GOT3 (cell line): ENCODE measurements at regions not wholly inside any gene's neighbourhood (a gene's known extent, or its start where the extent isn't known, plus 50 kb on each side); places are given as distances from the start of the nearest gene placed in this dataset.

Source experiments
- DNase-seq: peaks from one replicate; lab custom pipeline; 2025; ENCODE audit warnings: mixed read lengths; lab: John Stamatoyannopoulos, UW

- no peak for DNase-seq
These were observed 984.3 kb downstream of the REEP3 start for GRCh38 chr10:64505501-64505900.

DNA sequence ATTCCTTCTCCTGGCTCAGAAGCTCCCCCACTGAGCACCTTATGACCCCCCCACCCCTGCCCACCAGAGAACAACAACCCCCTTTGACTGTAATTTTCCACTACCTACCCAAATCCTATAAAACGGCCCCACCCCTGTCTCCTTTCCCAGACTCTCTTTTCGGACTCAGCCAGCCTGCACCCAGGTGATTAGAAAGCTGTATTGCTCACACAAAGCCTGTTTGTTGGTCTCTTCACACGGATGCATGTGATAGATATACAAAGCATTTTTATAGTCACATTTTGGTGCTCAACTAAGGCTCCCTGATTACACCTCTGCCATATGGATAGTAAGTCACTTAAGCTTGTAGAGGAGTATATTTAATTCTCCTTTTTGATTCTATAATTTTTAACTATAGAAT is 985.8 kb downstream of the REEP3 start:
- no peak for DNase-seq

DNA sequence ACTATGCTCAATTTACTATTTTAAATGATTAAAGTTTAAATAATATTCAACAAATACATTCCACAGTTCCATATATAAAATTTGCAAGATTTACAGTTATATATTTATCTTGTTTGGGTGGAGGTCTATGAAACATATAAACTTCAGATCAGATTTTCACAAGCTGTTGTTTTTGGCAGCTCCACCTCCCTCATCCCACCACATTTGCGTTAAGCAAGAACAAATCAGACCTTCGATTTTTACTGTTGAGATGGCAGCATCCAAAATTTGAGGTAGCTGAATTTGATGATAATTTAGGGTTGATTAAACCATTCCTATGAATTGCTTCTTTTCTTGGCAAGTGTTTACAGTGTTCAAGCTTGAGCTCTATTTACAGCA is 986.4 kb downstream of the REEP3 start:
- no peak for DNase-seq

- no peak for DNase-seq
These were observed 986.9 kb downstream of the REEP3 start for GRCh38 chr10:64508029-64508661.

- no peak for DNase-seq
These were observed 994.9 kb downstream of the REEP3 start for GRCh38 chr10:64515970-64516699.

- DNase-seq, result no peak
These were observed 997.3 kb downstream of the REEP3 start for GRCh38 chr10:64518456-64518855.

DNA sequence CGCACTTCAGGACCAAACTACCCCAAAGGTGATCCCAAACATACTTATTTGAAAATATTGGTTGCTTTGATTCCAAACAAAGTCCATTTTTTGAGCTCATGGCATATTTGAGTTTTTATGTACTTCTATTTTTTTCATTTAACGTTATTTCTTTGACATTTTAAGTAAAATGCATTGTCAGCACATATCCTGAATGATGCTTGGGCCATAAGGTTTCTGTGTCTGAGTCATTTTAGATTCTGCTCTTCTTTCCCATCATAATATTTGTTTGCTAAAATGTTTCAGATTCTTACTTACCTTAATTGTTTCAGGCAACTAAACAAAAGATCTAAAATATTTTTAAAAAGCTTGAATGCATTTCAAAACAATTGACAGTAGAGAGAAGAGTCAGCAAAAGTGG is 998.2 kb downstream of the REEP3 start:
- no peak for DNase-seq

GRCh38 chr10:64519831-64520230 is 998.6 kb downstream of the REEP3 start:
- DNase-seq, result no peak

- DNase-seq, result no peak
These were observed 1002.0 kb downstream of the REEP3 start for GRCh38 chr10:64523065-64523759.

GRCh38 chr10:64528294-64529002 is 1007.2 kb downstream of the REEP3 start:
- DNase-seq, result no peak

- no peak for DNase-seq
These were observed 1007.8 kb downstream of the REEP3 start for GRCh38 chr10:64529003-64529350.

GRCh38 chr10:64534616-64535015 is 1013.4 kb downstream of the REEP3 start:
- DNase-seq, result no peak

DNA sequence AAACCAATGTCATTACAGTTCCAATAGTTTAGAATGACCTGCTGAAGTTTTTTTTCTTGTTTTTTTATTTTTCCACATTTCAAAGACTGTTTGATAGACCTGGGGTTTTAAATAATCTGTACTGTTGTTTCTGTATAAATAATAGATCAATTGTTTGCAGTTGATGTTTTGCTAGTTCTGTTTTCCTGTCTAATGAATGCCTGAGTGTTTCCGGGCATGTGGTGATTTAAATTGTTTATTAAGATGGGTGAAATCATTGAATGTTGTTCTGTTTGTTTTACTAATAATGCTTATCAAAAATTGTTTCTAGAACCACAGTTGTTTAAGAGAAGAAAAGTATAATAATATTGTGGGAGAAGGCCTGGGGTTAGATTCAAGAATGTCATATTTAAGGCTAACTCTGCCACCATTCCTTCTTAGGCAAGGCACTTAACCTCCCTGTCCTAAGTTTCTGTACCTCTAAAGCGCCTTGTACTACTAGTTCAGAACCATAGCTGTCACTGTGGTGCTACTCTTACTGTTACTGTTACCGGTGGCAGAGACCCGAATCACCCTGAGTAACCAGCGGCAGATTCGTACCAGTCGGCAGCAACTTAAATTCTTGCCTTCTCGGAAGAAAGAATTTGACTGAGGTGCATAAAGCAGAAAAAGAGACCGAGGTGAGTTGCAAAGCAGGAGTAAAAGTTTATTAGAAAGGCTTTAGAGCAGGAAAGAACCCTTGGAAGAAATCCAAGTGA is 1014.1 kb downstream of the REEP3 start:
- DNase-seq, result no peak

- DNase-seq, result no peak
These were observed 1015.9 kb downstream of the REEP3 start for GRCh38 chr10:64537112-64537511.

DNA sequence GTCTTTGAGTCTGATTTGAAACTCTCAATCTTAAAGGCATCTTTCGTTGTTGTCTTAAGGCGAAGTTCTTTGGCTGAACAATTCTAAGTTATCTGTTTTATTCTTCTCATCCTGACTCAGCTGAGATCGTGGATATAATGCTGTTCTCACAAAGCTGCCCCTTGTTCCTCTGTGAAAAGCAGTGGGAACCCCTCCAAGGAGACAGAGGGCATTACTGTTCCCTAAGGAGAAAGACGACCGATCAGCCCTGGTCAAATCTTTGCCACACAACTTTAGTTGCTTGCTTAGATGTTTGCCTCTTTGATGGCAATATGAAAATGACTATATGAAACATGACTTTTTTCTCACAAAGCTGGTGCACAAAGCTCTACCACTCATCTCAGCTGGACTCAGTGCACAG is 1016.7 kb downstream of the REEP3 start:
- no peak for DNase-seq

GRCh38 chr10:64546073-64546472 is 1024.9 kb downstream of the REEP3 start:
- no peak for DNase-seq

DNA sequence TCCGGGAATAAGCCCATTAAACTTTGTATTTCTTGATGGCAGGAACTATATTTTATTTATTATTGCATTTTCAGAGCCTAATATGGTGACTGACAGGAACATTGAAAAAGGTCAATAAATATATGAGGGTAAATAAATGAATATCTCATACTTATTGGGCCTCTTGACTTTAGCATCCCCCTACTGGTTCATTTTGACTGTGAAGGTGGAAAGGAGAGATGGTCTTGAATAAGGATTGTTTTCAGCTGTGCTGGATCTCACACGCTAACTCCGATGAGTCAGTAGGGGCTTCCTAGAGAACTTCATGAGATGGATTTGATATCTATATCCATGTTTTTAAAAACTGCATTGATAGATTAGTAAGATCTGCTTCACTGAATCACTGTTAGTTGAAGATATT is 1026.0 kb downstream of the REEP3 start:
- no peak for DNase-seq

GRCh38 chr10:64555666-64556065 is 1034.5 kb downstream of the REEP3 start:
- no peak for DNase-seq

DNA sequence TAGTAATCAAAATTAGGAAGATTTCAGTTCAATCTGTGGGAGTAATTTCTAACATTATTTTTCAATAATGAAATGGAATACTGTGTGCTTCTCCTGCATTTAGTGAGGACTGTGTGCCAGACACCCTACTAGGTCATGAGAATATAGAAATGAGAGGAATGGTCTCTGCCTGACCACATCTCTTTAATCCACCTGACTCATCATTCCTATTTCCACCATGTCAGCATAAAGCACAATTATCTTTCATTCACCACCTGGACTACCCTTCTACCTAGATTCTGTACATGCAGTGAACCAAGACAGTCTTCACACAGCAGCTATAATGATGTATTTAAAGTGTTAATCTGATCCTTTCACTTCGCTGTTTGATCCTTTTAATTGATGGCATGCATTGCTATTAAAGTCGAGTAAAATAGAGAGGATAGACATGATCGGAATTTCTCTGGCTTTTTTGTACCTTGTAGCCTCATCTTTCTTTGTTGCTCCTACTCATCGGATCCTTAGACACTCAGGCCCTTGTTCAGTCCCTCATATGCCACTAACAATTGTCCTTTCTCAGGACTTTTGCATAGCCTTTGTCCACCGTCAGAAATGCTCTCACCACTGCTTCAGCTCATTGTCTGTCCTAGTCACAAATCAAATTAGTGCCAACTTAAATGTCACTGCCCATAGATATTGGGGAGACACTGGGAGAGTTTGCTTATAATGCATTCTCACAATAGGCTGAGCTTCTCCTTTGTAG is 1037.1 kb downstream of the REEP3 start:
- DNase-seq, result no peak

DNA sequence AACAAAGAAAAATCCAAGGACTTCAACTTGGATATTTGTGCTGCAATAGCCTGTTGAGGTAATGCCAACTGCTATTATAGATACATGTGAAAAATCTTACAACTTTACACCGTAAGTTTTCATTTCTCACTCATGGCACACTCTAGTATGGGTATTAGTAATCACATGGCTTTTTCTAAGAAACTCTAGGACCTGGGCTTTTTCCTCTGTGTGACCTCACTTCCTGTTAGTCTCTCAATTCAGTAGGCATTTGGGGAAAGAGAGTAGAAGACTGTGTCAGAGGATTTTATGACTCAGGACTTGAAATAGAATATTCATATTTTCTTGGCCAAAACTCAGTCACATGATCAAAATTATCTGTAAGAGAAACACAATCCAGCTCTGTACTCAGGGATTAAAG is 1049.9 kb downstream of the REEP3 start:
- DNase-seq, result no peak

GRCh38 chr10:64573623-64574325 is 1052.6 kb downstream of the REEP3 start:
- DNase-seq, result no peak
